ENCODE measurements at regions not wholly inside any gene's neighbourhood (a gene's known extent, or its start where the extent isn't known, plus 50 kb on each side); places are given as distances from the start of the nearest gene placed in this dataset.
"Not testable (repeated sequence)": the region's sequence is repeated elsewhere in the genome, so short reads cannot be mapped to it uniquely, and the experiment has no call there.

DNA sequence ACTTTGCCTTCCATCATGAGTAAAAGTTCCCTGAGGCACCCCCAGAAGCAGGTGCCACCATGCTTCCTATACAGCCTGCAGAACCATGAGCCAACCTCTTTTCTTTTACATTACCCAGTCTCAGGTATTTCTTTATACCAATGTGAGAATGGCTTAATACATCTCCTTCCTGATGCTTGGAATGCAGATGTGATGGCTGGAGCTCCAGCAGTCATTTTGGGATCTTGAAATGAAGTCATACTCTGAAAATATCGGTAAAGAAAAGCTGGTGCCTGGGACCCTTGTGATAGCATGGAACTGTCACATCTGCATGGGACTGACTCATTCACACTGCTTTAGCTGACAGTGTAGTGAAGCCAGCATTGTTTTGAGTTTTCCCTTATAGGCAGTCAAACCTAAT lies 634.5 kb upstream of the NRP1 start:
- intact Hi-C loops (cut with micrococcal nuclease) = no loop called here
- Histone ChIP-seq H3K27ac (ENCODE audit: low read depth, low read length) (no peak overlapping the region), H3K4me1 (ENCODE audit: control insufficient read depth in 2 of 2, insufficient read depth in 2 of 2, low read length in 2 of 2) (no peaks in the 10 kb centered on the region), H3K9me3 (ENCODE audit: control insufficient read depth in 2 of 3, low read length in 3 of 3) (peaks cover 0 to 5% (median 0%) of the 10 kb centered on the region in 3 experiments), H3K27me3 (ENCODE audit: control insufficient read depth in 2 of 2, insufficient read depth in 2 of 2, low read length in 2 of 2) (no peaks in the 10 kb centered on the region), H3K4me3 (ENCODE audit: low read length) (no peak overlapping the region), H3K36me3 (ENCODE audit: control insufficient read depth in 2 of 3, insufficient read depth in 3 of 3, low read length in 3 of 3) (no peaks in the 10 kb centered on the region)
- H3K27ac Mint-ChIP-seq = no peak overlapping the region
- POLR2A ChIA-PET = no interaction called here
- peaks cover 0 to 8% (median 0%) of the 10 kb centered on the region in 7 donors for H3K4me1 Mint-ChIP-seq
- DNase-seq = no peak
- peaks cover 0 to 3% (median 0%) of the 10 kb centered on the region in 5 donors for H3K36me3 Mint-ChIP-seq
- peaks cover 0 to 15% (median 5%) of the 10 kb centered on the region in 11 donors for H3K9me3 Mint-ChIP-seq
- ATAC-seq = no peak
- no peak overlapping the region for H3K4me3 Mint-ChIP-seq
- CTCF ChIA-PET = no interaction called here
- H3K27me3 Mint-ChIP-seq = peaks cover 0 to 25% (median 13%) of the 10 kb centered on the region in 5 donors

DNA sequence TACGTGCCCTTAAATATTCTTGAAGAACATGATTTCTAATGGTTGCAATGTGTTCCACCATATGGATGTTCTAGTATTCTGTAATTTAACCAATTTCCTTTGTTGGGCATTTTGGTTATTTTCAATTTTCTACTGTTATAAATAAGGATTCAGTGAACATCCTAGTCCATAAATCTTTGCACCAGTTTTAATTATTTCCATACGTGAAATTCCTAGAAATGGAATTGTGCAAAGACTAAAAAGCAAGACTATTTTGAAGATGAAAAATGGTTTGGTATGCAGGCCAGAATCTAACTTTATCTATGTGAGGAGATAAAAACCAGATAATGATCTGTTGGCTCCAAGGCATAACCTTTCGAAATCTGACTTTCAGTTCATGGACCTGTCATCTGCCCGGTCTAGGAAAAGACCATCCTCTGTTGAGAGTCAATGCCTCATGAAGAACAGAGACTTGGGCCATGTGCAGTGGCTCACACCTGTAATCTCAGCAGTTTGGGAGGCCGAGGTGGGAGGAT lies 633.2 kb upstream of the NRP1 start:
- POLR2A ChIA-PET = no interaction called here
- DNase-seq (no peak), ATAC-seq (no peak)
- no peaks in the 10 kb centered on the region for H3K27me3 ChIP-seq (ENCODE audit: control insufficient read depth in 2 of 2, insufficient read depth in 2 of 2, low read length in 2 of 2)
- no peak overlapping the region for H3K4me3 ChIP-seq (ENCODE audit: low read length)
- no peak overlapping the region for H3K27ac Mint-ChIP-seq
- CTCF ChIA-PET = no interaction called here
- peaks cover 0 to 8% (median 0%) of the 10 kb centered on the region in 7 donors for H3K4me1 Mint-ChIP-seq
- peaks cover 0 to 5% (median 0%) of the 10 kb centered on the region in 3 experiments for H3K9me3 ChIP-seq (ENCODE audit: control insufficient read depth in 2 of 3, low read length in 3 of 3)
- no peaks in the 10 kb centered on the region for H3K36me3 ChIP-seq (ENCODE audit: control insufficient read depth in 2 of 3, insufficient read depth in 3 of 3, low read length in 3 of 3)
- peaks cover 0 to 3% (median 0%) of the 10 kb centered on the region in 5 donors for H3K36me3 Mint-ChIP-seq
- H3K27me3 Mint-ChIP-seq = peaks cover 0 to 25% (median 16%) of the 10 kb centered on the region in 5 donors
- intact Hi-C loops (cut with micrococcal nuclease) = no loop called here
- no peak overlapping the region for H3K4me3 Mint-ChIP-seq
- H3K4me1 ChIP-seq (ENCODE audit: control insufficient read depth in 2 of 2, insufficient read depth in 2 of 2, low read length in 2 of 2) = no peaks in the 10 kb centered on the region
- peaks cover 0 to 15% (median 5%) of the 10 kb centered on the region in 11 donors for H3K9me3 Mint-ChIP-seq
- no peak overlapping the region for H3K27ac ChIP-seq (ENCODE audit: low read depth, low read length)

DNA sequence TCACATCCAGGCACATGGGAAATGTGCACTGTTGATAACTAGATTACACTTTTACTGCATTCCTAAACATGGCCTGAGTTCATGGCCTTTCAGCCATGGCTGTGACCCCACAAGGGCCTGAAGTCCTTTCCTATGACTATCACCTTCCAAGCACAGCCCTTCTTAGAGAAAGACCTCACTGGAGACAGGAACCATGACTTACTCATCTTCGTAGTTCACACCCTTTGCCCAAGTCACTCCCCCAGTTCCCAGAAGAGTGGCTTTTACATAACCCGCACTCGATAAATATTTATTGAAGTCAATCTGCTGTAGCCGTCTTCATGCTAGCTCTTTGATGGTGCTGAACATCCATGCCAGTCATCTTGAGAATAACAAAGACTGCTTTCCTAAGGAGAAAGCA lies 632.5 kb upstream of the NRP1 start:
- POLR2A ChIA-PET = interaction anchor here (0.7 kb wide), 1 partner anchor 331 kb away, joined by 3 read pairs; no protein-coding TSS in a partner anchor
- peaks cover 0 to 11% (median 5%) of the 10 kb centered on the region in 11 donors for H3K9me3 Mint-ChIP-seq
- peaks cover 0 to 25% (median 13%) of the 10 kb centered on the region in 5 donors for H3K27me3 Mint-ChIP-seq

DNA sequence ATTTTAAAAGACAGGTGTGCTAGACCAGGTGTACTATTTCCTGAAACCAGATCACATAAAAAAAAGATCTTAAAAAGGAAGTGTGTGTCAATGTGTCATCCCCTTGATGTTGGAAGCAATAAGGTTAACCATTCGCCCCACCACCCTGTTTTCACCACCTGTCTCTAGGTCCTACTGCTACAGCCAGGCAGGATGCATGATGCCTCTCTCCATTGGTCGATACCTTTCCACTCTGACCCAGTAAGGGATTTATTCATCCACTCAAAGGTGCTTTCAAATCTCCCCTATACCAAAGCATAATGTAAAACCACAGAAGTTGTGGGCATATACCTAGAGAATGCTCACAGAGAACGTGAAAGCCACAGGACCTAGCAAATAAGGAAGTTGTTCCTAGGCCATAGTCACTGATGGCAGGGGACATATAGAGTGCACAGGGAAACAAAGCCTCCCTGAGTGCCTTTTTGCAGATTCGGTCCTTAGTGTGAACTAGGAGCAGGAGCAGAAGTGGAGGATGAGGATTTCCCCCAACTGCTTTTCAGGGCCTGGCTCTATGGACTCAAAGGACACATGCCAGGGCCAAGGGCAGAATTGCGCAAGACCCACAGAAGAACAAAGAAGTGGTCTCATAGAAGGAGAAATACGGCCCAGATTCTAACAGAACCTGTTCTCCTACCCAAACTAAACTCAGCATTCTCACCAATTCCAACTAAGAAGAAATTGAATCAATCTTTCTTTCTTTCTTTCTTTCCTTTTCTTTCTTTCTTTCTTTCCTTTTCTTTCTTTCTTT lies 631.5 kb upstream of the NRP1 start:
- Histone ChIP-seq H3K9me3 (ENCODE audit: control insufficient read depth in 2 of 3, low read length in 3 of 3) (peaks cover 0 to 5% (median 0%) of the 10 kb centered on the region in 3 experiments), H3K36me3 (ENCODE audit: control insufficient read depth in 2 of 3, insufficient read depth in 3 of 3, low read length in 3 of 3) (no peaks in the 10 kb centered on the region), H3K4me1 (ENCODE audit: control insufficient read depth in 2 of 2, insufficient read depth in 2 of 2, low read length in 2 of 2) (no peaks in the 10 kb centered on the region), H3K27ac (ENCODE audit: low read depth, low read length) (no peak overlapping the region), H3K27me3 (ENCODE audit: control insufficient read depth in 2 of 2, insufficient read depth in 2 of 2, low read length in 2 of 2) (no peaks in the 10 kb centered on the region), H3K4me3 (ENCODE audit: low read length) (no peak overlapping the region)
- intact Hi-C loops (cut with micrococcal nuclease) = no loop called here
- Mint-ChIP-seq H3K27ac (no peak overlapping the region), H3K36me3 (peaks cover 0 to 3% (median 0%) of the 10 kb centered on the region in 5 donors), H3K9me3 (peaks cover 0 to 11% (median 4%) of the 10 kb centered on the region in 11 donors), H3K4me1 (peaks cover 0 to 8% (median 0%) of the 10 kb centered on the region in 7 donors), H3K27me3 (peaks cover 0 to 18% (median 7%) of the 10 kb centered on the region in 5 donors), H3K4me3 (no peak overlapping the region)
- POLR2A ChIA-PET = no interaction called here
- DNase-seq (no peak), ATAC-seq (no peak)
- CTCF ChIA-PET = no interaction called here

More for the DNA sequence above, 632.5 kb upstream of the NRP1 start:
- CTCF ChIA-PET = no interaction called here
- Histone ChIP-seq H3K4me3 (ENCODE audit: low read length) (no peak overlapping the region), H3K9me3 (ENCODE audit: control insufficient read depth in 2 of 3, low read length in 3 of 3) (peaks cover 0 to 5% (median 0%) of the 10 kb centered on the region in 3 experiments), H3K27ac (ENCODE audit: low read depth, low read length) (no peak overlapping the region), H3K36me3 (ENCODE audit: control insufficient read depth in 2 of 3, insufficient read depth in 3 of 3, low read length in 3 of 3) (no peaks in the 10 kb centered on the region), H3K27me3 (ENCODE audit: control insufficient read depth in 2 of 2, insufficient read depth in 2 of 2, low read length in 2 of 2) (no peaks in the 10 kb centered on the region), H3K4me1 (ENCODE audit: control insufficient read depth in 2 of 2, insufficient read depth in 2 of 2, low read length in 2 of 2) (no peaks in the 10 kb centered on the region)
- ATAC-seq (no peak), DNase-seq (no peak)
- peaks cover 0 to 3% (median 0%) of the 10 kb centered on the region in 5 donors for H3K36me3 Mint-ChIP-seq
- peaks cover 0 to 8% (median 0%) of the 10 kb centered on the region in 7 donors for H3K4me1 Mint-ChIP-seq
- intact Hi-C loops (cut with micrococcal nuclease) = no loop called here
- no peak overlapping the region for H3K4me3 Mint-ChIP-seq
- H3K27ac Mint-ChIP-seq = no peak overlapping the region

DNA sequence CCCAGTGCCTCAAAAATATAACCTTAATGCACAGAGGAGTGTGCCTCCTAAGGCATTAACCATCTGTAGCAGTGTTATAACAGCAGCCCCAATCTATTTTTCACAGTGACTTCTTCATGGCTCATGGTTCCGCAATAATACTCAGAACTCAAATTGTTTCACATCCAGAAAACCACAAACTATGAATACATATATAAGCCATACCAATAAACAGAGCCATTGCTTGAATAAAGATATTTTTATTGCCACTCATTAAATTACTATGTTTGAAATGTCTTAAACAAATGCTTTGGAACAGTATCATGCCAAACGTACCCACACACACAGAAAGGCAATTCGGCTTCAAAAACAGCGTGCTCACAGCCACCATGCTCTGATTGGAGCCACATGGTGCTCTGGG lies 629.3 kb upstream of the NRP1 start:
- no peaks in the 10 kb centered on the region for H3K36me3 ChIP-seq (ENCODE audit: control insufficient read depth in 2 of 3, insufficient read depth in 3 of 3, low read length in 3 of 3)
- H3K27ac Mint-ChIP-seq = no peak overlapping the region
- H3K36me3 Mint-ChIP-seq = peaks cover 0 to 3% (median 0%) of the 10 kb centered on the region in 5 donors
- no peak for DNase-seq
- H3K4me1 ChIP-seq (ENCODE audit: control insufficient read depth in 2 of 2, insufficient read depth in 2 of 2, low read length in 2 of 2) = no peaks in the 10 kb centered on the region
- intact Hi-C loops (cut with micrococcal nuclease) = no loop called here
- H3K4me1 Mint-ChIP-seq = peaks cover 0 to 8% (median 0%) of the 10 kb centered on the region in 7 donors
- no peak for ATAC-seq
- H3K27me3 ChIP-seq (ENCODE audit: control insufficient read depth in 2 of 2, insufficient read depth in 2 of 2, low read length in 2 of 2) = no peaks in the 10 kb centered on the region
- H3K9me3 Mint-ChIP-seq = peaks cover 0 to 4% (median 0%) of the 10 kb centered on the region in 11 donors
- no peak overlapping the region for H3K4me3 ChIP-seq (ENCODE audit: low read length)
- peaks cover 0 to 19% (median 8%) of the 10 kb centered on the region in 5 donors for H3K27me3 Mint-ChIP-seq
- no peak overlapping the region for H3K4me3 Mint-ChIP-seq
- ChIA-PET POLR2A (no interaction called here), CTCF (no interaction called here)
- H3K9me3 ChIP-seq (ENCODE audit: control insufficient read depth in 2 of 3, low read length in 3 of 3) = peaks cover 0 to under 1% (median 0%) of the 10 kb centered on the region in 3 experiments
- no peak overlapping the region for H3K27ac ChIP-seq (ENCODE audit: low read depth, low read length)

DNA sequence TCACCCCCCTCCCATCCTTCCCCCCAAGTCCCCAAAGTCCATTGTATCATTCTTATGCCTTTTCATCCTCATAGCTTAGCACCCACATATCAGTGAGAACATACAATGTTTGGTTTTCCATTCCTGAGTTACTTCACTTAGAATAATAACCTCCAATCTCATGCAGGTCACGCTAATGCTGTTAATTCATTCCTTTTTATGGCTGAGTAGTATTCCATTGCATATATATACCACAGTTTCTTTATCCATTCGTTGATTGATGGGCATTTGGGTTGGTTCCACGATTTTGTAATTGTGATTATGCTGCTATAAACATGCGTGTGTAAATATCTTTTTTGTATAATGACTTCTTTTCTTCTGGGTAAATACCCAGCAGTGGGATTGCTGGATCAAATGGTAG lies 621.9 kb upstream of the NRP1 start:
- H3K27ac ChIP-seq (ENCODE audit: low read depth, low read length); H3K9me3 ChIP-seq (ENCODE audit: control insufficient read depth in 2 of 3, low read length in 3 of 3); H3K36me3 ChIP-seq (ENCODE audit: control insufficient read depth in 2 of 3, insufficient read depth in 3 of 3, low read length in 3 of 3); H3K27ac Mint-ChIP-seq; H3K4me1 Mint-ChIP-seq; POLR2A ChIA-PET; H3K27me3 Mint-ChIP-seq; intact Hi-C loops (cut with micrococcal nuclease); H3K4me3 ChIP-seq (ENCODE audit: low read length); CTCF ChIA-PET; H3K4me1 ChIP-seq (ENCODE audit: control insufficient read depth in 2 of 2, insufficient read depth in 2 of 2, low read length in 2 of 2); H3K27me3 ChIP-seq (ENCODE audit: control insufficient read depth in 2 of 2, insufficient read depth in 2 of 2, low read length in 2 of 2); DNase-seq; H3K36me3 Mint-ChIP-seq; ATAC-seq; H3K4me3 Mint-ChIP-seq: not testable (repeated sequence)
- peaks cover 0 to 15% (median 0%) of the 10 kb centered on the region in 11 donors for H3K9me3 Mint-ChIP-seq

Data from naive thymus-derived CD4-positive, alpha-beta T cell (primary cell).